K562 (cell line): ENCODE measurements at regions not wholly inside any gene's neighbourhood (a gene's known extent, or its start where the extent isn't known, plus 50 kb on each side); places are given as distances from the start of the nearest gene placed in this dataset.

ENCODE experiments used
- ATAC-seq: fragments of 200-7000 bp; cut with Tn5 transposase; 3 replicates; pipeline ENCODE4 v1.9.1; 2020; ENCODE audit warnings: moderate library complexity
- BruUV-seq: library from RNA; stranded (reverse); fragments of 400-500 nt; replicated peaks from 2 replicates; lab custom pipeline; 2021; lab: Mats Ljungman, UMichigan
- CTCF ChIA-PET: fragments of 300-600 bp; formaldehyde crosslinking; extraction: SDS; loops from one replicate; lab custom pipeline; 2021; ENCODE audit warnings: low intra/inter-chr PET ratio; lab: Yijun Ruan, JAX
- POLR2A ChIA-PET: fragments of 300-600, 350-650 bp; sonication (Branson Sonifier 250); formaldehyde crosslinking; extraction: SDS; loops from one replicate; lab custom pipeline; 2021; ENCODE audit warnings: antibody characterized with exemption, inconsistent platforms; lab: Yijun Ruan, JAX
- DNase-seq, 4 experiments: peaks; one replicate each; pipeline versions ENCODE4 v3.0.0 to v3.0.0-alpha.2; 2011 to 2018; ENCODE audit warnings: low spot score in 3 of 4, mixed read lengths in 3 of 4; ENCODE audit errors: extremely low read depth in 1 of 4
- FAIRE-seq: peaks from 2 replicates; lab custom pipeline; 2011; peaks lifted over from hg19 to GRCh38; lab: Jason Lieb, UNC
- H2AFZ ChIP-seq: 2 replicates; pipeline ENCODE4 v1.6.0; 2011; ENCODE audit warnings: low read depth, low read length, control low read depth, inconsistent platforms
- H3K27ac ChIP-seq: fragments of 200-600 bp; 3 replicates; pipeline ENCODE4 v1.8.0; 2011; ENCODE audit warnings: low read depth, mild to moderate bottlenecking, control low read depth, inconsistent platforms, low read length, moderate library complexity, mixed read lengths; ENCODE audit errors: extremely low read depth
- H3K27me3 ChIP-seq, 2 experiments: fragments of 300-600 bp in 1 of 2; 2 replicates in 1 of 2; 3 replicates in 1 of 2; pipeline versions ENCODE4 v1.6.0 to v1.8.0; 2011; ENCODE audit warnings: inconsistent platforms in 2 of 2, low read length in 2 of 2, mild to moderate bottlenecking in 1 of 2, mixed read lengths in 1 of 2, moderate library complexity in 1 of 2; ENCODE audit not compliant: control insufficient read depth in 2 of 2, insufficient read depth in 2 of 2
- H3K36me3 ChIP-seq: fragments of 300-600 bp; 3 replicates; pipeline ENCODE4 v1.8.0; 2011; ENCODE audit warnings: mild to moderate bottlenecking, low read length, inconsistent platforms; ENCODE audit not compliant: control insufficient read depth, insufficient read depth
- H3K4me1 ChIP-seq, 2 experiments: fragments of 200-600 bp in 1 of 2; replicated peaks in 1 of 2; 2 replicates in 1 of 2; 3 replicates in 1 of 2; pipeline versions ENCODE4 v1.5.1 to v1.8.0; 2011; ENCODE audit warnings: inconsistent platforms in 2 of 2, low read length in 2 of 2, mild to moderate bottlenecking in 1 of 2, mixed read lengths in 1 of 2, moderate library complexity in 1 of 2; ENCODE audit not compliant: control insufficient read depth in 2 of 2, insufficient read depth in 2 of 2
- H3K4me2 ChIP-seq: 2 replicates; pipeline ENCODE4 v1.6.1; 2011; ENCODE audit warnings: low read length, control low read depth, inconsistent platforms, mixed read lengths; ENCODE audit not compliant: insufficient read depth
- H3K4me3 ChIP-seq: fragments of 200-600 bp; sonication (generic), shearing (Covaris generic); 2 replicates; pipeline ENCODE4 v1.5.1; 2016; ENCODE audit warnings: control low read depth, inconsistent platforms
- H3K79me2 ChIP-seq: fragments of 200-600 bp; 3 replicates; pipeline ENCODE4 v1.8.0; 2011; ENCODE audit warnings: low read length, inconsistent platforms; ENCODE audit not compliant: control insufficient read depth, insufficient read depth
- H3K9ac ChIP-seq, 2 experiments: 2 replicates each; pipeline versions ENCODE4 v1.6.0 to v1.6.1; 2011; ENCODE audit warnings: low read depth in 2 of 2, low read length in 2 of 2, control low read depth in 1 of 2, inconsistent platforms in 1 of 2, mild to moderate bottlenecking in 1 of 2, mixed read lengths in 1 of 2; ENCODE audit not compliant: insufficient read depth in 1 of 2
- H3K9me1 ChIP-seq: one replicate; pipeline ENCODE4 v1.6.0; 2011; ENCODE audit warnings: inconsistent platforms, mild to moderate bottlenecking, low read length, moderate library complexity; ENCODE audit not compliant: control insufficient read depth, insufficient read depth
- H3K9me3 ChIP-seq: replicated peaks from 2 replicates; pipeline ENCODE4 v1.5.1; 2011; ENCODE audit warnings: low read depth, low read length, inconsistent platforms; ENCODE audit not compliant: control insufficient read depth, insufficient read depth
- H4K20me1 ChIP-seq: replicated peaks from 2 replicates; pipeline ENCODE4 v1.6.1; 2011; ENCODE audit warnings: low read length, inconsistent platforms, mixed read lengths; ENCODE audit not compliant: control insufficient read depth, insufficient read depth
- ARID1B ChIP-seq: fragments of 450-650 bp; IDR thresholded peaks from 2 replicates; pipeline ENCODE4 v1.6.1; 2016; ENCODE audit warnings: antibody characterized with exemption, mild to moderate bottlenecking, inconsistent platforms
- ATF7 ChIP-seq: fragments of 450-650 bp; IDR thresholded peaks from 2 replicates; pipeline ENCODE4 v1.7.1; 2014; ENCODE audit warnings: mild to moderate bottlenecking, moderate library complexity
- CHD4 ChIP-seq: fragments of 200-600 bp; sonication (generic); IDR thresholded peaks from 3 replicates; pipeline ENCODE4 v1.6.1; 2012; ENCODE audit warnings: low read depth, mild to moderate bottlenecking, mixed read lengths, low read length, inconsistent platforms; ENCODE audit not compliant: insufficient read depth, insufficient replicate concordance, poor library complexity, severe bottlenecking
- FOS ChIP-seq: IDR thresholded peaks from 3 replicates; pipeline ENCODE4 v1.6.1; 2011; ENCODE audit not compliant: insufficient read length; ENCODE audit errors: extremely low read depth
- HEY1 ChIP-seq: fragments of 250-450 bp; sonication (Bioruptor Pico); IDR thresholded peaks from 2 replicates; pipeline ENCODE4 v1.5.0; 2020; ENCODE audit warnings: mild to moderate bottlenecking, moderate library complexity, borderline replicate concordance
- KAT7 ChIP-seq: sonication (generic); formaldehyde crosslinking; IDR thresholded peaks from 2 replicates; pipeline ENCODE4 v1.8.0; 2022; ENCODE audit warnings: missing genetic modification reagents, mild to moderate bottlenecking, borderline replicate concordance
- LARP7 ChIP-seq: fragments of 450-650 bp; IDR thresholded peaks from 2 replicates; pipeline ENCODE4 v1.6.1; 2016
- MXI1 ChIP-seq: IDR thresholded peaks from 2 replicates; pipeline ENCODE4 v1.6.1; 2011; ENCODE audit warnings: low read depth, mild to moderate bottlenecking, improper control_type of control experiment, low read length
- NONO ChIP-seq, 2 experiments: fragments of 200-400 bp in 1 of 2; fragments of 450-650 bp in 1 of 2; formaldehyde crosslinking in 1 of 2; IDR thresholded peaks; 2 replicates each; pipeline ENCODE4 v1.6.1; 2017; ENCODE audit warnings: low read depth in 2 of 2, mild to moderate bottlenecking in 2 of 2, moderate library complexity in 2 of 2, low read length in 1 of 2
- RNF219 ChIP-seq: fragments of 250-450 bp; sonication (Bioruptor Pico); IDR thresholded peaks from 2 replicates; pipeline ENCODE4 v1.5.0; 2022; ENCODE audit warnings: mild to moderate bottlenecking
- ZBTB33 ChIP-seq: sonication (generic); formaldehyde crosslinking; IDR thresholded peaks from 2 replicates; pipeline ENCODE4 v1.8.1; 2023; ENCODE audit warnings: mild to moderate bottlenecking, missing genetic modification reagents
- ZBTB34 ChIP-seq: fragments of 250-450 bp; sonication (Bioruptor Pico); IDR thresholded peaks from 2 replicates; pipeline ENCODE4 v1.8.0; 2021; ENCODE audit warnings: mild to moderate bottlenecking, moderate library complexity
- ZNF134 ChIP-seq: fragments of 250-450 bp; sonication (Bioruptor Pico); conservative IDR thresholded peaks from 2 replicates; pipeline ENCODE4 v1.4.0; 2020
- ZNF274 ChIP-seq: IDR thresholded peaks from 2 replicates; pipeline ENCODE4 v1.6.1; 2011; ENCODE audit warnings: low read depth, mild to moderate bottlenecking, low read length, moderate library complexity, borderline replicate concordance
- ZNF830 ChIP-seq: fragments of 250-450 bp; sonication (Bioruptor Pico); IDR thresholded peaks from 2 replicates; pipeline ENCODE4 v1.5.0; 2021; ENCODE audit warnings: mild to moderate bottlenecking
- WGBS: fragments of 100-300 bp; shearing (Covaris generic); methylation state at CpG from one replicate; pipeline ENCODE4 v1.1.6; 2016; ENCODE audit warnings: low coverage, mixed read lengths; ENCODE audit not compliant: insufficient coverage; ENCODE audit errors: missing lambda C conversion rate; 5-methylcytosine and 5-hydroxymethylcytosine counted together
- in situ Hi-C: fragments of 300-500 bp; cut with MboI; formaldehyde crosslinking; loops from 4 replicates; pipeline ENCODE4 v1.15.0; 2018; ENCODE audit warnings: inconsistent platforms, mixed read lengths
- intact Hi-C: fragments of 100-400 bp; cut with micrococcal nuclease; formaldehyde crosslinking; loops from 2 replicates; pipeline ENCODE4 v1.14.2; 2022

DNA sequence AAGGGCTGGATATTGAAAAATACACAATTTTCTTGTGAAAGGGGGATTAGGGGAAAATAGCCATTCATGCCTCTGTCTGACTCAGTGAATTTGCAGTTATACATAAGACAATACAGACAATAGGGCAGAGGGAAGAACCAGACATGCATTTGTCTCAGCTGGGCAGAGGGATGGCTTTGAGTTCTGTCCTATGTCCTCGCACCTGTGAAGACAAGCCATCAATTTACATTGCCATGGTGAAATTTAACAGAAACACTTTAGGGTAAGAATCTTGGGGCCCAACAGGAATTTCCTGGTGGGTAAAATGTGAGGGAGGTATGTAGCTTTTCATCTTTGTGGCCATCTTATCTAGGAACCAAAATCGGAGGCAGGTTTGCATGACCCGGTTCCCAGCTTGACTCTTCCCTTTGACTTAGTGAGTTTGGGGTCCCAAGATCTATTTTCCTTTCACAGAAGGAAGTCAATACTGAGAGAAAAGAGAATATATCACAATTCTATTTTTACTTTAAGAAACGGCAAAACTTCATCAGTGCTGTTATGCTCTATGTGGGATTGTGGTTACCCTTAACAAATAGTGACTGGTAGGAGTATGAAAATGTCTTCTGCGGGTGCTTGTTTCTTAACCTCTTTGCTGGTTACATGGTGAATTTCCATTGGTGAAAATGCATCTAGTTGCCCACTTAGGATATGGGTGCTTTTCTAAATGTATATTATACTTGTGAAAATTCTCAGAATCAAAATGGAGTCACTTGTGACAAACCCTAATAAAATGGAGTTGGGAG lies 221.8 kb downstream of the SPP2 start:
- H3K27ac ChIP-seq: no peak overlapping the region
- DNase-seq (no peak), FAIRE-seq (no peak), ATAC-seq (no peak)
- WGBS: 6% methylated on average over 5 of the region's 5 CpGs
- no TSS peak for BruUV-seq
- no peaks in the 10 kb centered on the region for H4K20me1 ChIP-seq
- CTCF ChIA-PET: no interaction called here
- in situ Hi-C loops: no loop called here
- H3K27me3 ChIP-seq: no peaks in the 10 kb centered on the region
- intact Hi-C loops: no loop called here
- no peaks in the 10 kb centered on the region for H3K9me3 ChIP-seq
- POLR2A ChIA-PET: no interaction called here
- no peaks in the 10 kb centered on the region for H3K36me3 ChIP-seq
- no peak overlapping the region for H3K4me2 ChIP-seq
- H3K4me1 ChIP-seq: no peaks in the 10 kb centered on the region
- no peak overlapping the region for H3K9ac ChIP-seq
- no peak overlapping the region for H3K4me3 ChIP-seq
- H3K79me2 ChIP-seq: no peaks in the 10 kb centered on the region
- no peaks in the 10 kb centered on the region for H3K9me1 ChIP-seq
- H2AFZ ChIP-seq: no peak overlapping the region
- no peak for TF ChIP-seq ZNF830 (CRISPR knock-in tag)
- no peak for TF ChIP-seq HEY1
- no peak for TF ChIP-seq ATF7
- no peak for TF ChIP-seq CHD4
- no peak for TF ChIP-seq KAT7
- TF ChIP-seq ZBTB33 (CRISPR knock-in tag): no peak
- TF ChIP-seq FOS: no peak
- TF ChIP-seq LARP7: no peak
- no peak for TF ChIP-seq ZNF274
- no peak for TF ChIP-seq RNF219 (CRISPR knock-in tag)
- TF ChIP-seq ZNF134 (CRISPR knock-in tag): no peak
- no peak for TF ChIP-seq ARID1B
- TF ChIP-seq MXI1: no peak
- no peak for TF ChIP-seq ZBTB34 (CRISPR knock-in tag)
- no peak for TF ChIP-seq NONO (IDR thresholded peaks at IDR 0.05; ENCODE audit: low read depth in 2 of 2, low read length in 1 of 2)
